ENCODE measurements at regions not wholly inside any gene's neighbourhood (a gene's known extent, or its start where the extent isn't known, plus 50 kb on each side); places are given as distances from the start of the nearest gene placed in this dataset.
A peak's percentile ranks its signal among the peaks of the same experiment; 100 is the strongest.

DNA sequence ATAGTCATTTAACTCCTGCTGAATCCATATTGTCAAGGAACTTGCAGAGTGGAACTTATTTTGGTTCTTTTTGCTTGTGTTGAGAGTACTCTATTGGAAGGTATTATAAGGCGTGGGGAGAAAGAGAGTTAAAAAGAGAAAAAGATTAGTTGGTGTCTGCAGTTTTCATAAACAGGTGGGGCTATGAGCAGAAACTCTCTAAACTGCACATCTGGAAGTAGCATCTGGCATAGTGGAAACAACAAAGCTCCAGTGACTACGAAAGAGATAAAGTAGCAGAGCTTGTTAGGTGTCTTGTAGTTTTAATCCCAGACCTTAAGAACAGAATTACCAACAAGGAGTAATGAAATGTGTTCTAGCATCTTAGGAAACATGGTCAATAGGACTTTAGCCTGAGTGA is 148.8 kb upstream of the SGO1 start:
- H3K9ac ChIP-seq: no peak overlapping the region
- TF ChIP-seq EZH2phosphoT487 (IDR thresholded peaks at IDR 0.05) (no peak), EZH2 (IDR thresholded peaks at IDR 0.05) (no peak)
- TF ChIP-seq, protein P1, sequence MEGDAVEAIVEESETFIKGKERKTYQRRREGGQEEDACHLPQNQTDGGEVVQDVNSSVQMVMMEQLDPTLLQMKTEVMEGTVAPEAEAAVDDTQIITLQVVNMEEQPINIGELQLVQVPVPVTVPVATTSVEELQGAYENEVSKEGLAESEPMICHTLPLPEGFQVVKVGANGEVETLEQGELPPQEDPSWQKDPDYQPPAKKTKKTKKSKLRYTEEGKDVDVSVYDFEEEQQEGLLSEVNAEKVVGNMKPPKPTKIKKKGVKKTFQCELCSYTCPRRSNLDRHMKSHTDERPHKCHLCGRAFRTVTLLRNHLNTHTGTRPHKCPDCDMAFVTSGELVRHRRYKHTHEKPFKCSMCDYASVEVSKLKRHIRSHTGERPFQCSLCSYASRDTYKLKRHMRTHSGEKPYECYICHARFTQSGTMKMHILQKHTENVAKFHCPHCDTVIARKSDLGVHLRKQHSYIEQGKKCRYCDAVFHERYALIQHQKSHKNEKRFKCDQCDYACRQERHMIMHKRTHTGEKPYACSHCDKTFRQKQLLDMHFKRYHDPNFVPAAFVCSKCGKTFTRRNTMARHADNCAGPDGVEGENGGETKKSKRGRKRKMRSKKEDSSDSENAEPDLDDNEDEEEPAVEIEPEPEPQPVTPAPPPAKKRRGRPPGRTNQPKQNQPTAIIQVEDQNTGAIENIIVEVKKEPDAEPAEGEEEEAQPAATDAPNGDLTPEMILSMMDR (IDR thresholded peaks at IDR 0.05): no peak
- Mint-ChIP-seq H3K36me3 (peaks cover 2% of the 10 kb centered on the region), H3K4me3 (no peak overlapping the region), H3K27ac (no peak overlapping the region), H3K4me1 (peaks cover 7% of the 10 kb centered on the region), H3K27me3 (ENCODE audit: insufficient read depth, low read depth) (no peaks in the 10 kb centered on the region), H3K9me3 (no peaks in the 10 kb centered on the region)
- no peaks in the 10 kb centered on the region for H3K9me3 ChIP-seq (ENCODE audit: low read depth)
- H3K27ac ChIP-seq: peak overlapping the region; percentile 86
- peaks cover 60% of the 10 kb centered on the region for H3K4me1 ChIP-seq
- H3K79me2 ChIP-seq (ENCODE audit: low read depth): no peaks in the 10 kb centered on the region
- peak overlapping the region; percentile 53 for H3K4me2 ChIP-seq
- no peak overlapping the region for H3K4me3 ChIP-seq
- no peak overlapping the region for H2AFZ ChIP-seq (replicated peaks)
- DNase-seq (ENCODE audit: low spot score): no peak
- no peaks in the 10 kb centered on the region for H3K36me3 ChIP-seq
- H3F3A ChIP-seq (ENCODE audit: low read depth): peaks cover 59% of the 10 kb centered on the region
- H4K20me1 ChIP-seq (ENCODE audit: low read depth): no peaks in the 10 kb centered on the region
- no peaks in the 10 kb centered on the region for H3K27me3 ChIP-seq

DNA sequence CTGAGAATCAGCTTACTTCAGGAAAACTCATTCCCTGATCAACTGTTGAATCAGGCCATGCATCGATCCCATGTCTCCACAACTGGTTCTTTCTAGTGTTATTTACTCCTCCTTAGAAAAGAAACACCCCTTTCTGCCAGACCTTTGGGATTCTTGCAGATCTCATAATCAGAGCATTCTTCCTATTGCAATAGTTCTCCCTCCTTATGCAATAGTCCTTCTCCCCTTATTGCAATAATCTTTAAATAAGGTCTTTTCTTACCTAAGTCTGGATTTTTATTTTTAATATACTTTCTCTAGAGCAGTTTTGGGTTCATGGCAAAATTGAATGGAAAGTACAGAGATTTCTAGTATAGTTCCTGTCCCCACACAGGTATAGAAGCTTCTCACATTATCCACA is 141.9 kb upstream of the SGO1 start:
- H3K27me3 ChIP-seq: no peaks in the 10 kb centered on the region
- Mint-ChIP-seq H3K36me3 (peaks cover 2% of the 10 kb centered on the region), H3K27me3 (ENCODE audit: insufficient read depth, low read depth) (peaks cover 5% of the 10 kb centered on the region), H3K4me1 (peaks cover 7% of the 10 kb centered on the region), H3K27ac (no peak overlapping the region), H3K4me3 (no peak overlapping the region), H3K9me3 (no peaks in the 10 kb centered on the region)
- H4K20me1 ChIP-seq (ENCODE audit: low read depth): no peaks in the 10 kb centered on the region
- H3K79me2 ChIP-seq (ENCODE audit: low read depth): no peaks in the 10 kb centered on the region
- H2AFZ ChIP-seq (replicated peaks): no peak overlapping the region
- no peak overlapping the region for H3K27ac ChIP-seq
- H3F3A ChIP-seq (ENCODE audit: low read depth): peaks cover 44% of the 10 kb centered on the region
- H3K36me3 ChIP-seq: no peaks in the 10 kb centered on the region
- no peaks in the 10 kb centered on the region for H3K9me3 ChIP-seq (ENCODE audit: low read depth)
- TF ChIP-seq EZH2 (IDR thresholded peaks at IDR 0.05) (no peak), EZH2phosphoT487 (IDR thresholded peaks at IDR 0.05) (no peak)
- TF ChIP-seq, protein P1 (IDR thresholded peaks at IDR 0.05): no peak
- H3K4me2 ChIP-seq: no peak overlapping the region
- DNase-seq (ENCODE audit: low spot score): no peak
- H3K4me1 ChIP-seq: peaks cover 32% of the 10 kb centered on the region
- no peak overlapping the region for H3K9ac ChIP-seq
- H3K4me3 ChIP-seq: no peak overlapping the region

DNA sequence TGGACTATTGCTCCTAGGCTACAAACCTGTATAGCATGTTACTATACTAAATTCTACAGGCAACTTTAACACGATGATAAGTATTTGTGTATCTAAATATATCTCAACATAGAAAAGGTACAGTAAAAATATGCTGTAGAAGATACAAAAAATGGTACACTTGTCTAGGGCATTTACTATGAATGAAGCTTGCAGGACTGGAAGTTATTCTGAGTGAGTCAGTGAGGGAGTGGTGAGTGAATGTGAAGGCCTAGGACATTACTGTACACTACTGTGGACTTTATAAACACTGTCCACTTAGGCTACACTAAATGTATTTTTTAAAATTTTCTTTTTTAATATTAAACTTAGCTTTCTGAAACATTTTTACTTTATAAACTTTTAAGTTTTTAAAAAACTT is 140.5 kb upstream of the SGO1 start:
- H3K4me1 Mint-ChIP-seq: peaks cover 7% of the 10 kb centered on the region
- Histone ChIP-seq H3K79me2 (ENCODE audit: low read depth) (no peaks in the 10 kb centered on the region), H3K9ac (no peak overlapping the region), H3K27me3 (no peaks in the 10 kb centered on the region), H3K36me3 (no peaks in the 10 kb centered on the region), H2AFZ (replicated peaks) (no peak overlapping the region), H3K9me3 (ENCODE audit: low read depth) (no peaks in the 10 kb centered on the region), H3K4me2 (no peak overlapping the region), H3K4me1 (peaks cover 25% of the 10 kb centered on the region), H4K20me1 (ENCODE audit: low read depth) (no peaks in the 10 kb centered on the region), H3F3A (ENCODE audit: low read depth) (peaks cover 31% of the 10 kb centered on the region), H3K27ac (no peak overlapping the region), H3K4me3 (no peak overlapping the region)
- no peak overlapping the region for H3K27ac Mint-ChIP-seq
- no peak for TF ChIP-seq EZH2 (IDR thresholded peaks at IDR 0.05)
- no peak for TF ChIP-seq EZH2phosphoT487 (IDR thresholded peaks at IDR 0.05)
- TF ChIP-seq, protein P1 (IDR thresholded peaks at IDR 0.05): no peak
- H3K27me3 Mint-ChIP-seq (ENCODE audit: insufficient read depth, low read depth): peaks cover 5% of the 10 kb centered on the region
- H3K36me3 Mint-ChIP-seq: no peaks in the 10 kb centered on the region
- H3K4me3 Mint-ChIP-seq: no peak overlapping the region
- H3K9me3 Mint-ChIP-seq: no peaks in the 10 kb centered on the region
- no peak for DNase-seq (ENCODE audit: low spot score)
